ENCODE measurements at regions not wholly inside any gene's neighbourhood (a gene's known extent, or its start where the extent isn't known, plus 50 kb on each side); places are given as distances from the start of the nearest gene placed in this dataset.
A peak's percentile ranks its signal among the peaks of the same experiment; 100 is the strongest.

DNA sequence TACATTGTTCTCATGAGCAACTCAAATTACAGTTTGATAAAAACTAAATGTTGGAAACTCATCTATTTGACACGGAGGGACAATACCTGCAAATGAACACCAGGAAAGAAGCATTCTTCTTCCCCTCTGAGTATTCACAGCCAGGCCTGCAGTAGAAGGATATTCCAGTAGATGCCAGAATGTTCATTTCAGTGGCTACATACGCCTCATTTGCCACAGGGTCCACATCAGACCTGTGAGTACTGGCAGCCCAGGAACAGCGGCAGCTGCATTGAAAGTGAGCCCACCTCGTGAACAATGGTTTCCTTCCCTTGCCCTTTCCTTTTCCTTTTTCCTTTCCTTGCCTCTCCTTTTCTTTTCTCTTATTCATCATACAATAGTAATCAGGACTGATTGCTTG lies 81.1 kb upstream of the NEIL3 start:
- H3K4me3 ChIP-seq, result no peak overlapping the region
- no peak for DNase-seq (ENCODE audit: low read depth, low spot score)
- H3K27ac ChIP-seq, result no peak overlapping the region

DNA sequence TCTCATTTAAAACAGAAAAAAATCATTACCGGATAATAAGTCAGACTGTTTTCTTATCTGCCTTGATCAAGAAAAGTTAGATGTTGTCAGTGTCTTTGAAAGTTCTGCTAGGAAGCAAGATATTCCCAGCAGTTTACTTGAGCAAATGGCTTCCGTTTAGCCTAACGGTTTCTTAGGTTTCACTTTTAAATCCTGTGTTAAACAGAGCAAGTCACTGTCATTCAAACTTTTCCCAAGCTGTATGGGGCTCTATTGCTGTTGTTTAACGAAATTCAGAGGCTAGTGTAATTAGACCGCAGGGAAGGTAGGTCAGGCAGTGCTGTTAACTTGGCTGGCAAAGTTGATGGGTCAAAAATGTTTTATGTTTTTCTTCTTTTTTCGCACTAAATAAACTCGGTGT lies 80.3 kb upstream of the NEIL3 start:
- no peak for DNase-seq (ENCODE audit: low read depth, low spot score)
- TF ChIP-seq POLR2AphosphoS5 (IDR thresholded peaks at IDR 0.05; ENCODE audit: borderline replicate concordance, low read depth, low read length) (no peak), EZH2 (IDR thresholded peaks at IDR 0.05) (no peak), FOXP2 (optimal IDR thresholded peaks at IDR 0.05; ENCODE audit: control extremely low read depth, extremely low read length, insufficient read depth) (no peak)
- H3K36me3 ChIP-seq (ENCODE audit: insufficient read depth, low read length), result no peaks in the 10 kb centered on the region
- H3K4me3 ChIP-seq, result no peak overlapping the region
- H3K9me3 ChIP-seq (ENCODE audit: low read depth, low read length), result no peaks in the 10 kb centered on the region
- no peak overlapping the region for H3K27ac ChIP-seq
- no peak overlapping the region for H3K9ac ChIP-seq (ENCODE audit: insufficient read length)

More for the DNA sequence above, 81.1 kb upstream of the NEIL3 start:
- Histone ChIP-seq H3K9ac (ENCODE audit: insufficient read length) (no peak overlapping the region), H3K36me3 (ENCODE audit: insufficient read depth, low read length) (no peaks in the 10 kb centered on the region), H3K9me3 (ENCODE audit: low read depth, low read length) (no peaks in the 10 kb centered on the region)
- TF ChIP-seq EZH2 (IDR thresholded peaks at IDR 0.05) (no peak), FOXP2 (optimal IDR thresholded peaks at IDR 0.05; ENCODE audit: control extremely low read depth, extremely low read length, insufficient read depth) (no peak), POLR2AphosphoS5 (IDR thresholded peaks at IDR 0.05; ENCODE audit: borderline replicate concordance, low read depth, low read length) (no peak)

DNA sequence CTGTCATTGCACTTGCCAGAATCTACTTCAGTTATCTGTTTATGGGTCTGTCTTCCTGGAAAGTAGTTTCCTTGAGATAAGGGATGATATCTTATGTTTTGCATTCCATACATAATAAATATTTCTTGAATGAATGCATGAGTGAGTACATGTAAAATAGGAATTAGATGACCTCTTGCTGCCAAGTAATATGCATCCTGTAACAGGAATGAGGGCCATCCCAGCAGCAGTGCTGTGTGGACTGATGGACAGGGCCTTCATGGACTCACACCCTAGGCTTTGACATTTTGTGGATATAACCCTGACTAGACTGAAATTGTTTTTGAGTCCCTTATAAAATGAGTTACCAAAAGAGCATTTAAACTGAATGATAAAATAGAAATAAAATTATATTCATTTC lies 77.2 kb upstream of the NEIL3 start:
- DNase-seq (ENCODE audit: low read depth, low spot score), result no peak
- no peak overlapping the region for H3K9ac ChIP-seq (ENCODE audit: insufficient read length)
- H3K4me3 ChIP-seq, result no peak overlapping the region
- H3K9me3 ChIP-seq (ENCODE audit: low read depth, low read length), result no peaks in the 10 kb centered on the region
- no peaks in the 10 kb centered on the region for H3K36me3 ChIP-seq (ENCODE audit: insufficient read depth, low read length)
- no peak overlapping the region for H3K27ac ChIP-seq
- TF ChIP-seq EZH2 (IDR thresholded peaks at IDR 0.05) (no peak), POLR2AphosphoS5 (IDR thresholded peaks at IDR 0.05; ENCODE audit: borderline replicate concordance, low read depth, low read length) (no peak), FOXP2 (optimal IDR thresholded peaks at IDR 0.05; ENCODE audit: control extremely low read depth, extremely low read length, insufficient read depth) (no peak)

DNA sequence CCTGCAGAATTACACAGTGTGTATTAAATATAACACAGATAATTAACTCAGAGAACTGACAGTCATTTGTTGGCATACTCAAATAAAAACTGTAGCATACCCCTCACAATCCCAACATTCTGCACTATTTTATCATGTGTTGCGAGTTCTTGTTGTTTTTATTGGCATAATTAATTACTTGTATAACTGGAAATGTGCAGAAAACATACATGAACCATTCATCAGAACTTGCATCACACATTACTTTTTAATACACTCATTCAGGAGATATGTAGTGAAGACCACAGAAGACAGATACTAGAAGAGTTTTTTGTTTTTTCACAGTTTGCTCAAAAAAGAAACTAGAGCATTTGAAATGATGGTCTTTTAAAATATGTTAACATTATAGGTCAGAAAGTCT lies 74.6 kb upstream of the NEIL3 start:
- Histone ChIP-seq H3K4me3 (no peak overlapping the region), H3K27ac (no peak overlapping the region), H3K36me3 (ENCODE audit: insufficient read depth, low read length) (no peaks in the 10 kb centered on the region), H3K9me3 (ENCODE audit: low read depth, low read length) (no peaks in the 10 kb centered on the region), H3K9ac (ENCODE audit: insufficient read length) (no peak overlapping the region)
- no peak for DNase-seq (ENCODE audit: low read depth, low spot score)
- no peak for TF ChIP-seq EZH2 (IDR thresholded peaks at IDR 0.05)
- no peak for TF ChIP-seq FOXP2 (optimal IDR thresholded peaks at IDR 0.05; ENCODE audit: control extremely low read depth, extremely low read length, insufficient read depth)
- no peak for TF ChIP-seq POLR2AphosphoS5 (IDR thresholded peaks at IDR 0.05; ENCODE audit: borderline replicate concordance, low read depth, low read length)

DNA sequence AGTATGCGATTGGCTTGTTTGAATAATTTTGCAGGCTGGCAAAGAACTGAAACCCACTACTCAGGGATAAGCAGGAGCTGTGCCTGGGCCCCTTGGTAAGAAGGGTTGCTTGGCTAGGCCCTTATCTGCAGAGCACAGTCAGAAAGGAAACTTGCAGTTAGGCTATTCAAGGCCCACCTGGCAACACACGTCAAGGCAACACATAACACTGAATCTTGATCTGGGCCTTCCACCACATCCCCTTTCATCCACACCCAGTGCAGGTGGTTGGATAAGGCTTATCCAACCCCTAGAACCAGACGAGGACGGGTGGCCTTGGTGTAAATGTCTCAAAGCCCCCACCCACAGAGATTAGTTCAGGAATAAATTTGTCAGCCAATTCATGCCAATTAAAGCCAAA lies 72.8 kb upstream of the NEIL3 start:
- Histone ChIP-seq H3K9me3 (ENCODE audit: low read depth, low read length) (no peaks in the 10 kb centered on the region), H3K27ac (no peak overlapping the region), H3K4me3 (no peak overlapping the region), H3K9ac (ENCODE audit: insufficient read length) (no peak overlapping the region), H3K36me3 (ENCODE audit: insufficient read depth, low read length) (no peaks in the 10 kb centered on the region)
- TF ChIP-seq POLR2AphosphoS5 (IDR thresholded peaks at IDR 0.05; ENCODE audit: borderline replicate concordance, low read depth, low read length) (no peak), EZH2 (IDR thresholded peaks at IDR 0.05) (no peak), FOXP2 (optimal IDR thresholded peaks at IDR 0.05; ENCODE audit: control extremely low read depth, extremely low read length, insufficient read depth) (no peak)
- DNase-seq (ENCODE audit: low read depth, low spot score), result no peak

DNA sequence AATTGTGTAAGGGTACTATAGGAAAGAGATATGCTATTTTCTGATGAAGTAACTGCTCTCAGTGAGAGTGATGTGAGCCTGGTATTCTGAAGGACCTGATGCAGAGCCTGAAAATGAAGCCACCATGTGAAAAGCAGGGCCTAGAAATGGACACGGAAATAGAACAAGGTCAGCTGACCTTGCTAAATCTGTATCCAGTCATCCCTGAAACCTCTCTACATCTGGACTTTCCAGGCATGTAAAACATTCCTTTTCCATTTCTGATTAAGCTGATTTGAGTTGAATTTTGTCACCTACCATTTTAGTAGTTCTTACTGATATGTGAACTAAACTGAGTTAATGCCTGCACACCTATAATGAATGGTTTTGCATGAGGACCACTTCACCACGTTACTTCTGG lies 72.4 kb upstream of the NEIL3 start:
- H3K36me3 ChIP-seq (ENCODE audit: insufficient read depth, low read length), result no peaks in the 10 kb centered on the region
- H3K9me3 ChIP-seq (ENCODE audit: low read depth, low read length), result no peaks in the 10 kb centered on the region
- no peak for TF ChIP-seq POLR2AphosphoS5 (IDR thresholded peaks at IDR 0.05; ENCODE audit: borderline replicate concordance, low read depth, low read length)
- no peak for TF ChIP-seq EZH2 (IDR thresholded peaks at IDR 0.05)
- no peak for TF ChIP-seq FOXP2 (optimal IDR thresholded peaks at IDR 0.05; ENCODE audit: control extremely low read depth, extremely low read length, insufficient read depth)
- H3K4me3 ChIP-seq, result no peak overlapping the region
- DNase-seq (ENCODE audit: low read depth, low spot score), result no peak
- no peak overlapping the region for H3K9ac ChIP-seq (ENCODE audit: insufficient read length)
- H3K27ac ChIP-seq, result no peak overlapping the region

DNA sequence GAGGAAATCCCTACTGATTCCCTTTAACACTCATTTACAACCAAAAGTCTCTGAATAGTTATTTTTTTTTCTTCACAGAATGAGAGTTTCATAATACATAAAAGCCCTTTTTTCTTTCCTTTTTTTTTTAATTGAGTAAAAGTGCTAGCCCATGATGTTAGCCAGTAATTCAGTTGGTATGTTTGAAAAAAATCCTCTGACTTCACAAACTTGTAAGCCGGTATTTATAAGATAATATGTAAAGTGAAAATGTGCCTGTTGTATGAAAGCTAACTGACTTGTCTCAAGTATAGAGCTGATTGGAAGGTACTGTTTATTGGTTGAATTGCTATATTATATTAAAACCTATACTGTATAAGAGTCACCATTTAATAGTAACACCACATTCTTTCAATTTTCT lies 70.2 kb upstream of the NEIL3 start:
- Histone ChIP-seq H3K27ac (no peak overlapping the region), H3K36me3 (ENCODE audit: insufficient read depth, low read length) (no peaks in the 10 kb centered on the region), H3K9ac (ENCODE audit: insufficient read length) (no peak overlapping the region), H3K4me3 (no peak overlapping the region), H3K9me3 (ENCODE audit: low read depth, low read length) (no peaks in the 10 kb centered on the region)
- DNase-seq (ENCODE audit: low read depth, low spot score), result no peak
- TF ChIP-seq EZH2 (IDR thresholded peaks at IDR 0.05) (no peak), POLR2AphosphoS5 (IDR thresholded peaks at IDR 0.05; ENCODE audit: borderline replicate concordance, low read depth, low read length) (no peak), FOXP2 (optimal IDR thresholded peaks at IDR 0.05; ENCODE audit: control extremely low read depth, extremely low read length, insufficient read depth) (no peak)

DNA sequence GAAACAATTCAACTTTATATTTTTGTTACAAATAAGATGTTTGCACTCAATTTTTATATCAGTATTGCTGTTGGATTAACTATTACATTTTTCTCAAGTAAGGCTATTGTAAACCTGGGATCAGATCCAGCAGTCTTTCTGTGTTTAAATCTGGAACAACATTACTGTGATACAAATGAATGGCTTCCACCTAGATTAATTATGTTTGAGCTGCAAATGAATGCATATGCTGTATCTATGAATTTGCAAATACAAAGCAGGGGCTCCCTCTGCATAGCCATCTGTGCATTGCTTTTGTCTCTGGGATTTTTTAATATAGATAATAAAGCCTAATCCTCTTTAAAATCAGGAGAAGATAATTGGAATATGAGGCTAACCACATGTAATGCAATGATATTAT lies 69.8 kb upstream of the NEIL3 start:
- TF ChIP-seq EZH2 (IDR thresholded peaks at IDR 0.05) (no peak), FOXP2 (optimal IDR thresholded peaks at IDR 0.05; ENCODE audit: control extremely low read depth, extremely low read length, insufficient read depth) (no peak), POLR2AphosphoS5 (IDR thresholded peaks at IDR 0.05; ENCODE audit: borderline replicate concordance, low read depth, low read length) (no peak)
- H3K9me3 ChIP-seq (ENCODE audit: low read depth, low read length), result no peaks in the 10 kb centered on the region
- H3K36me3 ChIP-seq (ENCODE audit: insufficient read depth, low read length), result no peaks in the 10 kb centered on the region
- DNase-seq (ENCODE audit: low read depth, low spot score), result no peak
- H3K4me3 ChIP-seq, result no peak overlapping the region
- H3K27ac ChIP-seq, result no peak overlapping the region
- H3K9ac ChIP-seq (ENCODE audit: insufficient read length), result no peak overlapping the region

DNA sequence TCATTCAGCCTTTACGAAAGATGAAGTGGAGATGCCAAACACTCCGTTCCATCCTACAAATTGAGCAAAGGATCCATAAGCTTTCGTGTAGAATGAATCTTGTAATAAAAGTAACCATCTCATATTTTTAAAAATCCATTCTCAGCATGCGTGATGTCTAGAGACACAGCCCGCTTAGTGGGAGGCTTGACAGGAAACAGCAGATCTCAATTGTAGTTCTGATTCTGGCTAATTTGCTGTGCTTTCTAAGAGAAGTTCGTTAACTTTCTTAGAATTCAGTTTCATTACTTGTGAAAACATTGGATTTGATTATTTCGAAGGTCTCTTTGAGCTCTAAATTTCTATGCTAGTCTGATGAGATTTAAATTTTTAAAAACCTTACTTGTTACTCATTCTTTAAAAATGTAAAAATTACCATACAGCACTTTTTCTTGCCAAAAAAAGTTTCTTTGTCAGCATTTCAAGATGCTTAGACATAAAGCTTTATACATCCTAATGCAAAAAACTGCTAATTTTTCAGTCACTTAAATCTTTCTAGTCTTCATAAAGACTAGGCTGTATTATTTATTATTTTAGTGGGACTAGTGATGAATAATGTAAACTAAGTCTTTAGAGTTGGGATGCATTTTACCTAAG lies 66.9 kb upstream of the NEIL3 start:
- Histone ChIP-seq H3K9ac (ENCODE audit: insufficient read length) (no peak overlapping the region), H3K36me3 (ENCODE audit: insufficient read depth, low read length) (no peaks in the 10 kb centered on the region), H3K9me3 (ENCODE audit: low read depth, low read length) (no peaks in the 10 kb centered on the region), H3K27ac (no peak overlapping the region), H3K4me3 (0 out of 2 replicates have a peak overlapping the region, but pooled peaks have one; percentile 6)
- TF ChIP-seq EZH2 (IDR thresholded peaks at IDR 0.05) (no peak), FOXP2 (optimal IDR thresholded peaks at IDR 0.05; ENCODE audit: control extremely low read depth, extremely low read length, insufficient read depth) (no peak), POLR2AphosphoS5 (IDR thresholded peaks at IDR 0.05; ENCODE audit: borderline replicate concordance, low read depth, low read length) (no peak)
- DNase-seq (ENCODE audit: low read depth, low spot score), result no peak
